GM23248 (cell line): ENCODE measurements at regions not wholly inside any gene's neighbourhood (a gene's known extent, or its start where the extent isn't known, plus 50 kb on each side); places are given as distances from the start of the nearest gene placed in this dataset.

ENCODE experiments used
- EZH2 ChIP-seq: fragments of 200-600 bp; sonication (generic); IDR thresholded peaks from 2 replicates; pipeline ENCODE4 v1.6.1; 2018; ENCODE audit warnings: antibody characterized with exemption, mild to moderate bottlenecking; ENCODE audit not compliant: insufficient read depth, poor library complexity, severe bottlenecking
- EZH2phosphoT487 ChIP-seq: fragments of 200-600 bp; sonication (generic); IDR thresholded peaks from 2 replicates; pipeline ENCODE4 v1.6.1; 2018; ENCODE audit warnings: antibody characterized with exemption, moderate library complexity, mild to moderate bottlenecking, low read depth; ENCODE audit not compliant: insufficient read depth

DNA sequence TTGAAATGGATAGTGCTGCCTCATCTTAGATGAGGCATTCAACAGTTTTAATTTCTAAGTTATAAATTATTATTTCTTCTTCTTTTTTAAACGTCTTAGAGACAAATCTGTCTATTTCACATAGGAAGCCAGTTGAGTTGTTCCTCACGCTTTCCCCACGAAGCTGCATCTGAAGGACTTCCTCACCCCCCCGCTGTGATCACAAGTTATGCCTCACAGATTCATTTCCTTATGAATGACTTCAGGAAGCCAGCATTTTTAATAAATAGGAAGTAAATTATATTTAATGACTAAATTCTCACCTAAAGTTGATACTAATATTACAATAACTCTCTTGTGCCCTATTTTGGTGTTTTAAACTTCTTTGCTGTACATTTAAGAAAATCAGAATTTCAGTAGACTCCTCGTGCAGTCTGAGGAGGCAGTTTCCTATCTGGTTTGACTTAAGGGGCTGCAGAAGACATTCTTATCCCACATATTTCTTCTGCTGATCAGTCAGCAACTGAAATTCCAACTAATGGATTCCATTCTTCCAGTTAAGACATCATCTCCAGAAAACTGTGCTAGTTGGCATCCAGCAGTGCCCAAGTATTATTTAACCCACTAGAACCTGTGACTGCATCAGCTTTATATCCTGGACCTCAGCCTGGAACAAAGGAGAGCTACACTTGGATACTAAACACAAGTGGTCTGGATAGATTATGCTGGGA is 182.7 kb upstream of the CCN2 start:
- no peak for TF ChIP-seq EZH2
- no peak for TF ChIP-seq EZH2phosphoT487
